ENCODE measurements at regions not wholly inside any gene's neighbourhood (a gene's known extent, or its start where the extent isn't known, plus 50 kb on each side); places are given as distances from the start of the nearest gene placed in this dataset.

- no peak for DNase-seq (ENCODE audit: low read depth)
- no peak for TF ChIP-seq CTCF (conservative IDR thresholded peaks at IDR 0.05; ENCODE audit: low read depth, low read length)
- H3K4me3 ChIP-seq (ENCODE audit: low read depth, low read length), result no peak overlapping the region
Observed at GRCh38 chr4:123589301-123589700, 192.7 kb downstream of the SPRY1 start.

- H3K4me3 ChIP-seq (ENCODE audit: low read depth, low read length), result no peak overlapping the region
- no peak for TF ChIP-seq CTCF (conservative IDR thresholded peaks at IDR 0.05; ENCODE audit: low read depth, low read length)
- DNase-seq (ENCODE audit: low read depth), result no peak
Observed at GRCh38 chr4:123591875-123592274, 195.3 kb downstream of the SPRY1 start.

- no peak overlapping the region for H3K4me3 ChIP-seq (ENCODE audit: low read depth, low read length)
- DNase-seq (ENCODE audit: low read depth), result no peak
- no peak for TF ChIP-seq CTCF (conservative IDR thresholded peaks at IDR 0.05; ENCODE audit: low read depth, low read length)
Observed at GRCh38 chr4:123593655-123594054, 197.1 kb downstream of the SPRY1 start.

GRCh38 chr4:123596805-123597204 is 200.2 kb downstream of the SPRY1 start:
- H3K4me3 ChIP-seq (ENCODE audit: low read depth, low read length), result no peak overlapping the region

GRCh38 chr4:123597586-123597985 is 201.0 kb downstream of the SPRY1 start:
- DNase-seq (ENCODE audit: low read depth), result no peak
- no peak overlapping the region for H3K4me3 ChIP-seq (ENCODE audit: low read depth, low read length)
- no peak for TF ChIP-seq CTCF (conservative IDR thresholded peaks at IDR 0.05; ENCODE audit: low read depth, low read length)

More at GRCh38 chr4:123596805-123597204, 200.2 kb downstream of the SPRY1 start:
- no peak for TF ChIP-seq CTCF (conservative IDR thresholded peaks at IDR 0.05; ENCODE audit: low read depth, low read length)
- no peak for DNase-seq (ENCODE audit: low read depth)

GRCh38 chr4:123598331-123598730 is 201.7 kb downstream of the SPRY1 start:
- no peak for TF ChIP-seq CTCF (conservative IDR thresholded peaks at IDR 0.05; ENCODE audit: low read depth, low read length)
- no peak overlapping the region for H3K4me3 ChIP-seq (ENCODE audit: low read depth, low read length)
- no peak for DNase-seq (ENCODE audit: low read depth)

GRCh38 chr4:123599061-123599919 is 202.7 kb downstream of the SPRY1 start:
- H3K4me3 ChIP-seq (ENCODE audit: low read depth, low read length), result no peak overlapping the region
- no peak for TF ChIP-seq CTCF (conservative IDR thresholded peaks at IDR 0.05; ENCODE audit: low read depth, low read length)
- no peak for DNase-seq (ENCODE audit: low read depth)

Measured in epithelial cell of proximal tubule (primary cell).